Caco-2 (cell line): ENCODE measurements at regions not wholly inside any gene's neighbourhood (a gene's known extent, or its start where the extent isn't known, plus 50 kb on each side); places are given as distances from the start of the nearest gene placed in this dataset.

ENCODE experiments used
- BruUV-seq: library from RNA; stranded (reverse); fragments of 400-500 nt; replicated peaks from 2 replicates; lab custom pipeline; 2021; lab: Mats Ljungman, UMichigan
- CTCF ChIA-PET: fragments of 300-600 bp; sonication (Branson Sonifier 250); formaldehyde crosslinking; loops from one replicate; lab custom pipeline; 2022; ENCODE audit warnings: antibody characterized with exemption; lab: Charles Lee
- POLR2A ChIA-PET: fragments of 300-600 bp; sonication (Branson Sonifier 250); formaldehyde crosslinking; loops from one replicate; lab custom pipeline; 2022; ENCODE audit warnings: antibody characterized with exemption; lab: Charles Lee
- DNase-seq, 2 experiments: peaks; one replicate each; pipeline versions ENCODE4 v3.0.0 to v3.0.0-alpha.2; 2020 to 2022
- H3K27me3 ChIP-seq: replicated peaks from 2 replicates; pipeline ENCODE4 v1.6.0; 2011; ENCODE audit warnings: low read length; ENCODE audit not compliant: control insufficient read depth, insufficient read depth
- H3K36me3 ChIP-seq: 2 replicates; pipeline ENCODE4 v1.5.1; 2011; ENCODE audit warnings: low read length; ENCODE audit not compliant: control insufficient read depth, insufficient read depth
- H3K4me1 ChIP-seq: fragments of 250-450 bp; sonication (Bioruptor Pico); 2 replicates; pipeline ENCODE4 v1.5.1; 2020; ENCODE audit warnings: mild to moderate bottlenecking
- H3K4me3 ChIP-seq: 2 replicates; pipeline ENCODE4 v1.5.1; 2011; ENCODE audit warnings: low read depth, mild to moderate bottlenecking, control low read depth, low read length
- H3K9me3 ChIP-seq: fragments of 250-450 bp; sonication (Bioruptor Pico); 2 replicates; pipeline ENCODE4 v1.5.1; 2020; ENCODE audit warnings: mild to moderate bottlenecking, moderate library complexity
- H3K27ac Mint-ChIP-seq: one replicate; pipeline ENCODE4 v1.8.0; 2022; ENCODE audit warnings: mixed read lengths; ENCODE audit not compliant: unreplicated experiment
- H3K27me3 Mint-ChIP-seq: one replicate; pipeline ENCODE4 v1.8.0; 2022; ENCODE audit warnings: mixed read lengths; ENCODE audit not compliant: insufficient read depth, unreplicated experiment
- H3K36me3 Mint-ChIP-seq: one replicate; pipeline ENCODE4 v1.8.0; 2022; ENCODE audit warnings: mild to moderate bottlenecking, mixed read lengths; ENCODE audit not compliant: insufficient read depth, unreplicated experiment
- H3K4me1 Mint-ChIP-seq: one replicate; pipeline ENCODE4 v1.8.0; 2022; ENCODE audit warnings: low read depth, mixed read lengths; ENCODE audit not compliant: unreplicated experiment
- H3K4me3 Mint-ChIP-seq: one replicate; pipeline ENCODE4 v1.8.0; 2022; ENCODE audit warnings: mild to moderate bottlenecking, moderate library complexity, mixed read lengths; ENCODE audit not compliant: unreplicated experiment
- H3K9me3 Mint-ChIP-seq: one replicate; pipeline ENCODE4 v1.8.0; 2022; ENCODE audit warnings: mixed read lengths; ENCODE audit not compliant: unreplicated experiment
- CTCF ChIP-seq, 2 experiments: fragments of 200-600 bp in 1 of 2; IDR thresholded peaks; 1 replicate in 1 of 2; 2 replicates in 1 of 2; pipeline versions ENCODE4 v1.5.1 to v1.8.0; 2011 to 2022; ENCODE audit warnings: antibody characterized with exemption in 1 of 2, control low read depth in 1 of 2, inconsistent platforms in 1 of 2, low read depth in 1 of 2, low read length in 1 of 2, mild to moderate bottlenecking in 1 of 2, moderate library complexity in 1 of 2; ENCODE audit not compliant: insufficient read depth in 1 of 2, severe bottlenecking in 1 of 2, unreplicated experiment in 1 of 2
- intact Hi-C: fragments of 100-400 bp; cut with micrococcal nuclease; formaldehyde crosslinking; loops from one replicate; pipeline ENCODE4 v1.10.0; 2022; ENCODE audit not compliant: unreplicated experiment

- CTCF ChIA-PET, result no interaction called here
These were observed 1452.1 kb downstream of the SUCLG1 start for GRCh38 chr2:83006961-83007360.

GRCh38 chr2:83003555-83003954 lies 1455.5 kb downstream of the SUCLG1 start:
- Histone ChIP-seq H3K9me3 (no peaks in the 10 kb centered on the region), H3K4me1 (no peaks in the 10 kb centered on the region), H3K27me3 (no peaks in the 10 kb centered on the region; the same call in 1 of the 2 replicates), H3K36me3 (no peaks in the 10 kb centered on the region), H3K4me3 (no peak overlapping the region)
- H3K36me3 Mint-ChIP-seq, result no peaks in the 10 kb centered on the region
- no TSS peak for BruUV-seq
- intact Hi-C loops, result no loop called here
- ChIA-PET CTCF (no interaction called here), POLR2A (interaction anchor here (0.5 kb wide), 1 partner anchor 743 kb away, joined by 4 read pairs; no protein-coding TSS in a partner anchor)
- H3K4me3 Mint-ChIP-seq, result no peak overlapping the region
- H3K27me3 Mint-ChIP-seq, result no peaks in the 10 kb centered on the region
- DNase-seq, result no peak
- no peaks in the 10 kb centered on the region for H3K4me1 Mint-ChIP-seq
- no peak overlapping the region for H3K27ac Mint-ChIP-seq
- no peaks in the 10 kb centered on the region for H3K9me3 Mint-ChIP-seq
- no peak for TF ChIP-seq CTCF (IDR thresholded peaks at IDR 0.05; ENCODE audit: insufficient read depth in 1 of 2, low read depth in 1 of 2, low read length in 1 of 2, severe bottlenecking in 1 of 2, unreplicated experiment in 1 of 2)

More at GRCh38 chr2:83006961-83007360, 1452.1 kb downstream of the SUCLG1 start:
- Histone ChIP-seq H3K9me3 (no peaks in the 10 kb centered on the region), H3K4me3 (no peak overlapping the region), H3K27me3 (no peaks in the 10 kb centered on the region), H3K36me3 (no peaks in the 10 kb centered on the region), H3K4me1 (no peaks in the 10 kb centered on the region)
- no peaks in the 10 kb centered on the region for H3K36me3 Mint-ChIP-seq
- H3K4me3 Mint-ChIP-seq, result no peak overlapping the region
- no peaks in the 10 kb centered on the region for H3K9me3 Mint-ChIP-seq
- TF ChIP-seq CTCF (IDR thresholded peaks at IDR 0.05; ENCODE audit: insufficient read depth in 1 of 2, low read depth in 1 of 2, low read length in 1 of 2, severe bottlenecking in 1 of 2, unreplicated experiment in 1 of 2), result no peak
- intact Hi-C loops, result no loop called here
- no peak overlapping the region for H3K27ac Mint-ChIP-seq
- no TSS peak for BruUV-seq
- no peaks in the 10 kb centered on the region for H3K4me1 Mint-ChIP-seq
- POLR2A ChIA-PET, result no interaction called here
- no peak for DNase-seq
- no peaks in the 10 kb centered on the region for H3K27me3 Mint-ChIP-seq

GRCh38 chr2:83002706-83003105 lies 1456.4 kb downstream of the SUCLG1 start:
- no peak for DNase-seq
- ChIA-PET POLR2A (no interaction called here), CTCF (no interaction called here)
- no TSS peak for BruUV-seq
- no peaks in the 10 kb centered on the region for H3K27me3 Mint-ChIP-seq
- H3K27ac Mint-ChIP-seq, result no peak overlapping the region
- no peaks in the 10 kb centered on the region for H3K4me1 Mint-ChIP-seq
- no peaks in the 10 kb centered on the region for H3K36me3 ChIP-seq
- H3K4me3 ChIP-seq, result no peak overlapping the region
- H3K9me3 ChIP-seq, result no peaks in the 10 kb centered on the region
- H3K9me3 Mint-ChIP-seq, result no peaks in the 10 kb centered on the region
- no peak overlapping the region for H3K4me3 Mint-ChIP-seq
- intact Hi-C loops, result no loop called here
- no peak for TF ChIP-seq CTCF (IDR thresholded peaks at IDR 0.05; ENCODE audit: insufficient read depth in 1 of 2, low read depth in 1 of 2, low read length in 1 of 2, severe bottlenecking in 1 of 2, unreplicated experiment in 1 of 2)
- H3K27me3 ChIP-seq, result no peaks in the 10 kb centered on the region; the same call in 1 of the 2 replicates
- H3K36me3 Mint-ChIP-seq, result no peaks in the 10 kb centered on the region
- H3K4me1 ChIP-seq, result no peaks in the 10 kb centered on the region
